Endothelial cell of umbilical vein (primary cell): ENCODE measurements at regions not wholly inside any gene's neighbourhood (a gene's known extent, or its start where the extent isn't known, plus 50 kb on each side); places are given as distances from the start of the nearest gene placed in this dataset.
A peak's percentile ranks its signal among the peaks of the same experiment; 100 is the strongest.

Experiments used
- BruUV-seq: library from RNA; stranded (reverse); fragments of 400-500 nt; replicated peaks from 2 replicates; lab custom pipeline; 2021; lab: Mats Ljungman, UMichigan
- CTCF ChIA-PET: fragments of 300-600, 350-600 bp; sonication (Branson Sonifier 250); formaldehyde crosslinking; loops from one replicate; lab custom pipeline; 2021; ENCODE audit warnings: antibody characterized with exemption, inconsistent platforms; lab: Charles Lee
- POLR2A ChIA-PET: fragments of 300-600, 350-600 bp; sonication (Branson Sonifier 250); formaldehyde crosslinking; loops from one replicate; lab custom pipeline; 2021; ENCODE audit warnings: antibody characterized with exemption, inconsistent platforms; lab: Charles Lee
- DNase-seq: peaks from one replicate; pipeline ENCODE4 v3.0.0-alpha.2; 2011; ENCODE audit warnings: low read depth, low spot score
- FAIRE-seq: peaks from 2 replicates; lab custom pipeline; 2011; peaks lifted over from hg19 to GRCh38; lab: Jason Lieb, UNC
- H2AFZ ChIP-seq: 2 replicates; pipeline ENCODE4 v1.6.0; 2012; ENCODE audit warnings: low read depth, low read length, control low read depth, inconsistent platforms
- H3K27ac ChIP-seq: 2 replicates; pipeline ENCODE4 v1.5.1; 2011; ENCODE audit warnings: low read depth, mild to moderate bottlenecking, control low read depth, low read length, moderate library complexity; ENCODE audit not compliant: insufficient read depth
- H3K27me3 ChIP-seq, 2 experiments: 2 replicates each; pipeline versions ENCODE4 v1.6.0 to v1.6.1; 2011; ENCODE audit warnings: low read length in 2 of 2, mixed read lengths in 1 of 2; ENCODE audit not compliant: control insufficient read depth in 2 of 2, insufficient read depth in 2 of 2
- H3K36me3 ChIP-seq, 2 experiments: 2 replicates in 1 of 2; 3 replicates in 1 of 2; pipeline ENCODE4 v1.5.1; 2011; ENCODE audit warnings: low read length in 2 of 2, mild to moderate bottlenecking in 1 of 2, moderate library complexity in 1 of 2; ENCODE audit not compliant: control insufficient read depth in 2 of 2, insufficient read depth in 2 of 2; ENCODE audit errors: extremely low read depth in 1 of 2
- H3K4me1 ChIP-seq: 3 replicates; pipeline ENCODE4 v1.5.1; 2011; ENCODE audit warnings: mild to moderate bottlenecking, low read length; ENCODE audit not compliant: control insufficient read depth, insufficient read depth; ENCODE audit errors: extremely low read depth
- H3K4me2 ChIP-seq: 2 replicates; pipeline ENCODE4 v1.6.1; 2011; ENCODE audit warnings: low read length, control low read depth, mixed read lengths; ENCODE audit not compliant: insufficient read depth
- H3K4me3 ChIP-seq, 3 experiments: fragments of 200-600 bp in 1 of 3; sonication (generic), shearing (Covaris generic) in 1 of 3; replicated peaks in 1 of 3; 2 replicates each; pipeline ENCODE4 v1.5.1; 2011 to 2016; ENCODE audit warnings: control low read depth in 3 of 3, low read length in 3 of 3, mild to moderate bottlenecking in 2 of 3, inconsistent platforms in 1 of 3, low read depth in 1 of 3, moderate library complexity in 1 of 3; ENCODE audit not compliant: insufficient read depth in 1 of 3
- H3K79me2 ChIP-seq: 2 replicates; pipeline ENCODE4 v1.6.0; 2012; ENCODE audit warnings: low read length, inconsistent platforms; ENCODE audit not compliant: control insufficient read depth, insufficient read depth
- H3K9ac ChIP-seq: replicated peaks from 2 replicates; pipeline ENCODE3; 2011; ENCODE audit warnings: low read length, control low read depth; ENCODE audit not compliant: insufficient read depth; ENCODE audit errors: extremely low read depth
- H3K9me1 ChIP-seq: replicated peaks from 3 replicates; pipeline ENCODE4 v1.6.0; 2011; ENCODE audit warnings: mild to moderate bottlenecking, low read length; ENCODE audit not compliant: control insufficient read depth, insufficient read depth; ENCODE audit errors: extremely low read depth
- H3K9me3 ChIP-seq: replicated peaks from 2 replicates; pipeline ENCODE4 v1.5.1; 2012; ENCODE audit warnings: low read length, inconsistent platforms; ENCODE audit not compliant: control insufficient read depth, insufficient read depth
- H4K20me1 ChIP-seq: replicated peaks from 2 replicates; pipeline ENCODE3; 2011; ENCODE audit warnings: mild to moderate bottlenecking, low read length; ENCODE audit not compliant: control insufficient read depth, insufficient read depth; ENCODE audit errors: extremely low read depth
- EZH2 ChIP-seq: IDR thresholded peaks from 2 replicates; pipeline ENCODE4 v1.6.1; 2012; ENCODE audit warnings: borderline replicate concordance, low read depth, mild to moderate bottlenecking, moderate library complexity, low read length, inconsistent platforms; ENCODE audit not compliant: severe bottlenecking
- FOS ChIP-seq: IDR thresholded peaks from 2 replicates; pipeline ENCODE4 v1.6.1; 2011; ENCODE audit warnings: mild to moderate bottlenecking, low read length, moderate library complexity, borderline replicate concordance; ENCODE audit not compliant: insufficient read depth
- GATA2 ChIP-seq: IDR thresholded peaks from 2 replicates; pipeline ENCODE4 v1.7.0; 2011; ENCODE audit warnings: low read depth, mild to moderate bottlenecking, moderate library complexity, mixed read lengths, low read length; ENCODE audit not compliant: insufficient read length, insufficient read depth
- JUN ChIP-seq: IDR thresholded peaks from 2 replicates; pipeline ENCODE4 v1.6.1; 2011; ENCODE audit warnings: borderline replicate concordance, low read depth; ENCODE audit not compliant: insufficient read length, insufficient read depth
- MYC ChIP-seq: IDR thresholded peaks from one replicate; pipeline ENCODE4 v1.6.1; 2011; ENCODE audit warnings: mild to moderate bottlenecking, low read depth, low read length
- POLR2A ChIP-seq: IDR thresholded peaks from 2 replicates; pipeline ENCODE4 v1.6.1; 2012; ENCODE audit warnings: low read depth, mild to moderate bottlenecking, control low read depth, low read length
- POLR2AphosphoS5 ChIP-seq: IDR thresholded peaks from 2 replicates; pipeline ENCODE4 v1.6.1; 2012; ENCODE audit warnings: low read depth, mild to moderate bottlenecking, control low read depth, low read length, moderate library complexity; ENCODE audit not compliant: insufficient read depth
- dilution Hi-C: fragments of 300-500 bp; cut with MboI; formaldehyde crosslinking; loops from one replicate; pipeline ENCODE4 v1.15.0; 2019; ENCODE audit warnings: low sequenced_read_pairs; ENCODE audit not compliant: extremely low pct_ligation_motif_present
- intact Hi-C: fragments of 100-400 bp; cut with micrococcal nuclease; formaldehyde crosslinking; loops from one replicate; pipeline ENCODE4 v1.10.0; 2022
- TF ChIP-seq, protein P1 (sequence below): IDR thresholded peaks from 2 replicates; pipeline ENCODE4 v1.6.1; 2011; ENCODE audit not compliant: insufficient read depth, insufficient read length
- TF ChIP-seq, protein P2 (sequence below), 2 donors: IDR thresholded peaks; 1 replicate in 1 of 2; 2 replicates in 1 of 2; pipeline ENCODE4 v1.5.1; 2011; ENCODE audit warnings: low read length in 2 of 2, mild to moderate bottlenecking in 2 of 2, moderate library complexity in 2 of 2, control low read depth in 1 of 2, inconsistent platforms in 1 of 2, low read depth in 1 of 2; ENCODE audit not compliant: insufficient read depth in 1 of 2; ENCODE audit errors: extremely low read depth in 1 of 2

DNA sequence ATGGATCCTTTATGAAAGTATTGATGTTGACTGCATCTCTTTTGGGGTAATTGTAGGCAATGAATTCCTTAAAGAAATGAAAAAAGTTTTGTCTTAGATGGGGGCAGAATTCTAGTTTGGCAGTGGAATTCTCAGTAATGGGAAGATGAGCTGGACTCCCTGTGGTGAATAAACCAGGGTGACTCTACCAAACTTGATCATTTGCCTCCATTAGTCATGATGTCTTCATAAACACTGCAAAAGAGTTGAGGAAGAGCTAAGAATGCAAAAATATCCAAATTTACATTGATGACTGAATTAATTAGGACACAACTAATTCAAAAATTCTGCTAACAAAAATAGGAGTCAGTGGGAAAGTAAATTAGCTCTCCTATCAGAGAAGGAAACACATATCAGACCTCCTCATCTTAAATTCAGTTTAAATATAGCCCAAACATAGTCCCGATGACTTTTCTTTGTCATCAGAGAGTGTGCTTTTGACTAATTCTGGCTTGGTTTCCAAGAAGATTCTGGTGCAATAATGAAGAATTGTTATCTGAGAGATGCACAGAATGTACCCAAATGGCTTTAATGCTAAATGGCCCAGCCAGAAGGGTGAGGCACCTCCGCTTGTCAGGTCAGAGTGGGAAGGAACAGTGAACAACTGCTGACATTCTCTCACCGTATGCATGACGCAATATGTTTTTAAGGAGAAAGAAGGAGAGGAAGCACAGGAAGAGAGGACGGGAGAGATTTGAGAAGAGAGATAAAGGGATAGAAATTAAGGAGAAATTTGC lies 525.1 kb downstream of the LMO4 start:
- CTCF ChIA-PET, result interaction anchor here (0.7 to 0.9 kb wide), 2 partner anchors 100 to 132 kb away, joined by 3 read pairs; no protein-coding TSS in a partner anchor
- Histone ChIP-seq H3K4me3 (no peak overlapping the region), H4K20me1 (no peaks in the 10 kb centered on the region), H3K27me3 (no peaks in the 10 kb centered on the region), H3K79me2 (no peaks in the 10 kb centered on the region), H3K9ac (no peak overlapping the region), H3K9me1 (no peaks in the 10 kb centered on the region), H3K9me3 (no peaks in the 10 kb centered on the region), H3K4me1 (peaks cover 4% of the 10 kb centered on the region), H3K4me2 (peak overlapping the region; percentile 48), H3K27ac (no peak overlapping the region), H2AFZ (peak overlapping the region; percentile 59), H3K36me3 (no peaks in the 10 kb centered on the region)
- no TSS peak for BruUV-seq
- POLR2A ChIA-PET, result no interaction called here
- FAIRE-seq (peak; percentile 38), DNase-seq (peak; percentile 52)
- intact Hi-C loops, result no loop called here
- dilution Hi-C loops, result no loop called here
- TF ChIP-seq EZH2, result no peak
- no peak for TF ChIP-seq FOS
- TF ChIP-seq POLR2AphosphoS5, result no peak
- TF ChIP-seq, protein P1, sequence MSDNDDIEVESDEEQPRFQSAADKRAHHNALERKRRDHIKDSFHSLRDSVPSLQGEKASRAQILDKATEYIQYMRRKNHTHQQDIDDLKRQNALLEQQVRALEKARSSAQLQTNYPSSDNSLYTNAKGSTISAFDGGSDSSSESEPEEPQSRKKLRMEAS, result no peak
- TF ChIP-seq POLR2A, result no peak
- TF ChIP-seq GATA2, result no peak
- TF ChIP-seq MYC, result no peak
- no peak for TF ChIP-seq JUN
- TF ChIP-seq, protein P2, sequence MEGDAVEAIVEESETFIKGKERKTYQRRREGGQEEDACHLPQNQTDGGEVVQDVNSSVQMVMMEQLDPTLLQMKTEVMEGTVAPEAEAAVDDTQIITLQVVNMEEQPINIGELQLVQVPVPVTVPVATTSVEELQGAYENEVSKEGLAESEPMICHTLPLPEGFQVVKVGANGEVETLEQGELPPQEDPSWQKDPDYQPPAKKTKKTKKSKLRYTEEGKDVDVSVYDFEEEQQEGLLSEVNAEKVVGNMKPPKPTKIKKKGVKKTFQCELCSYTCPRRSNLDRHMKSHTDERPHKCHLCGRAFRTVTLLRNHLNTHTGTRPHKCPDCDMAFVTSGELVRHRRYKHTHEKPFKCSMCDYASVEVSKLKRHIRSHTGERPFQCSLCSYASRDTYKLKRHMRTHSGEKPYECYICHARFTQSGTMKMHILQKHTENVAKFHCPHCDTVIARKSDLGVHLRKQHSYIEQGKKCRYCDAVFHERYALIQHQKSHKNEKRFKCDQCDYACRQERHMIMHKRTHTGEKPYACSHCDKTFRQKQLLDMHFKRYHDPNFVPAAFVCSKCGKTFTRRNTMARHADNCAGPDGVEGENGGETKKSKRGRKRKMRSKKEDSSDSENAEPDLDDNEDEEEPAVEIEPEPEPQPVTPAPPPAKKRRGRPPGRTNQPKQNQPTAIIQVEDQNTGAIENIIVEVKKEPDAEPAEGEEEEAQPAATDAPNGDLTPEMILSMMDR (IDR thresholded peaks at IDR 0.05; ENCODE audit: extremely low read depth in 1 of 2, insufficient read depth in 1 of 2, low read depth in 1 of 2, low read length in 2 of 2), result no peak
